ENCODE measurements at regions not wholly inside any gene's neighbourhood (a gene's known extent, or its start where the extent isn't known, plus 50 kb on each side); places are given as distances from the start of the nearest gene placed in this dataset.

DNA sequence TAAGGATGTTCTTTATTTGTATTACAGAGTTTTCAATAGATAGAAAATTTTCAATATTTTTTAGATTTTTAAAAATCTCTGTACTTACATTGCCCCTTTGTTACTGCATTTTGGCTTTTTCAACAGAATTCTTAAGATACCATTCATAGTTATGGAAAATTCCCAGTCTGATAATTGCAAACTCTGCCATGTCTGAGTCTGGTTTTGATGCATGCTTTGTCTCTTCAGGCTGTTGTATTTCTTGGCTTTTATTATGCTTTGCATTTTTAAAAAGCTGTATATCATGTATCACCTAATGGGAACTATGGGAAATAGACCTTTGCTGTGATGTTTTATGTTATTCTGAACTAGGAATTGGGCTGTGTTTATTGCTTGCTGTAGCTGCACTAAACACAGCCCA is 898.9 kb upstream of the ADGRB3 start:
- TF ChIP-seq, protein P1, sequence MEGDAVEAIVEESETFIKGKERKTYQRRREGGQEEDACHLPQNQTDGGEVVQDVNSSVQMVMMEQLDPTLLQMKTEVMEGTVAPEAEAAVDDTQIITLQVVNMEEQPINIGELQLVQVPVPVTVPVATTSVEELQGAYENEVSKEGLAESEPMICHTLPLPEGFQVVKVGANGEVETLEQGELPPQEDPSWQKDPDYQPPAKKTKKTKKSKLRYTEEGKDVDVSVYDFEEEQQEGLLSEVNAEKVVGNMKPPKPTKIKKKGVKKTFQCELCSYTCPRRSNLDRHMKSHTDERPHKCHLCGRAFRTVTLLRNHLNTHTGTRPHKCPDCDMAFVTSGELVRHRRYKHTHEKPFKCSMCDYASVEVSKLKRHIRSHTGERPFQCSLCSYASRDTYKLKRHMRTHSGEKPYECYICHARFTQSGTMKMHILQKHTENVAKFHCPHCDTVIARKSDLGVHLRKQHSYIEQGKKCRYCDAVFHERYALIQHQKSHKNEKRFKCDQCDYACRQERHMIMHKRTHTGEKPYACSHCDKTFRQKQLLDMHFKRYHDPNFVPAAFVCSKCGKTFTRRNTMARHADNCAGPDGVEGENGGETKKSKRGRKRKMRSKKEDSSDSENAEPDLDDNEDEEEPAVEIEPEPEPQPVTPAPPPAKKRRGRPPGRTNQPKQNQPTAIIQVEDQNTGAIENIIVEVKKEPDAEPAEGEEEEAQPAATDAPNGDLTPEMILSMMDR (IDR thresholded peaks at IDR 0.05; ENCODE audit: insufficient read depth, low read depth, low read length, missing control alignments): no peak
- DNase-seq (ENCODE audit: low read depth): no peak
- H3K4me3 ChIP-seq (ENCODE audit: low read length): no peak overlapping the region

DNA sequence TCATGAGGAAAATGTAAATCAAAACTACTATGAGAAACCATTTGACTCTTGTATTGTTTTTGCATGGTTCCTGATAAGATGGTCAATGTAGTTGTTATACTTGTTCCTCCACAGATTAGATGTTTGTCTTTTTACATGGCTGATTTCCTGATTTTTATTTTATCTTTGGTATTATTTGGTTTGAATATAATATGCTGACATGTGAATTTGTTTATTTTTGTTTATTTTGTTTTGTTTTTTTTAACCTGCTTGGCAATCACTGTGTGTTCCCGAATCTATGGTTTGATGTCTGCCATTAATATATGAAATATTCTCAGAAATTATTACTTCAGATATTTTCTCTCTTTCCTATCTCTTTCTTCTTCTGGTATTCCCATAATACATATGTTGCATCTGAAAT is 899.5 kb upstream of the ADGRB3 start:
- TF ChIP-seq, protein P1 (IDR thresholded peaks at IDR 0.05; ENCODE audit: insufficient read depth, low read depth, low read length, missing control alignments): no peak
- no peak for DNase-seq (ENCODE audit: low read depth)
- H3K4me3 ChIP-seq (ENCODE audit: low read length): no peak overlapping the region

- TF ChIP-seq, protein P1 (IDR thresholded peaks at IDR 0.05; ENCODE audit: insufficient read depth, low read depth, low read length, missing control alignments): no peak
- DNase-seq (ENCODE audit: low read depth): no peak
Measured at GRCh38 chr6:67722861-67723261, 912.2 kb upstream of the ADGRB3 start.

GRCh38 chr6:67717281-67717680 is 917.8 kb upstream of the ADGRB3 start:
- no peak for DNase-seq (ENCODE audit: low read depth)
- TF ChIP-seq, protein P1 (IDR thresholded peaks at IDR 0.05; ENCODE audit: insufficient read depth, low read depth, low read length, missing control alignments): no peak

More at GRCh38 chr6:67722861-67723261, 912.2 kb upstream of the ADGRB3 start:
- H3K4me3 ChIP-seq (ENCODE audit: low read length): no peak overlapping the region

DNA sequence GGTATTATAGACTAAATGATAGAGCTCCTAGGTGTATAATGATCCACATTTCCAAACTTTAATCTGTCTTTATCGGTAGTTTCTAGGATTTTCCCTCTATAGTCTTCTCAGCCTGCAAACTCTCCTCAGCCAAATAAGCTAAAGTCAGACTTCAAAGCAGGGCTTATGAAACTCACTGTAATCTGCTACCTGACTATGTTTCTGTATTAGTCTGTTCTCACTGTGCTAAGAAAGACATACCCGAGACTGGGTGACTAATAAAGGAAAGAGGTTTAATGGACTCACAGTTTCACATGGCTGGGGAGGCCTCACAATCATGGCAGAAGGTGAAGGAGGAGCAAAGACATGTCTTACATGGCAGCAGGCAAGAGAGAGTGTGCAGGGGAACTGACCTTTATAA is 928.7 kb upstream of the ADGRB3 start:
- TF ChIP-seq, protein P1 (IDR thresholded peaks at IDR 0.05; ENCODE audit: insufficient read depth, low read depth, low read length, missing control alignments): no peak
- DNase-seq (ENCODE audit: low read depth): no peak
- no peak overlapping the region for H3K4me3 ChIP-seq (ENCODE audit: low read length)

More at GRCh38 chr6:67717281-67717680, 917.8 kb upstream of the ADGRB3 start:
- no peak overlapping the region for H3K4me3 ChIP-seq (ENCODE audit: low read length)

- TF ChIP-seq, protein P1 (IDR thresholded peaks at IDR 0.05; ENCODE audit: insufficient read depth, low read depth, low read length, missing control alignments): no peak
- DNase-seq (ENCODE audit: low read depth): no peak
- no peak overlapping the region for H3K4me3 ChIP-seq (ENCODE audit: low read length)
Measured at GRCh38 chr6:67698534-67698933, 936.5 kb upstream of the ADGRB3 start.

GRCh38 chr6:67694127-67694526 is 941.0 kb upstream of the ADGRB3 start:
- no peak overlapping the region for H3K4me3 ChIP-seq (ENCODE audit: low read length)
- TF ChIP-seq, protein P1 (IDR thresholded peaks at IDR 0.05; ENCODE audit: insufficient read depth, low read depth, low read length, missing control alignments): no peak
- DNase-seq (ENCODE audit: low read depth): peak; percentile 1
